GM18861 (cell line): ENCODE measurements at regions not wholly inside any gene's neighbourhood (a gene's known extent, or its start where the extent isn't known, plus 50 kb on each side); places are given as distances from the start of the nearest gene placed in this dataset.

ENCODE experiments used
- ATAC-seq: cut with Tn5 transposase; IDR thresholded peaks from one replicate; pipeline ENCODE4 v1.9.1; 2021; ENCODE audit not compliant: unreplicated experiment

DNA sequence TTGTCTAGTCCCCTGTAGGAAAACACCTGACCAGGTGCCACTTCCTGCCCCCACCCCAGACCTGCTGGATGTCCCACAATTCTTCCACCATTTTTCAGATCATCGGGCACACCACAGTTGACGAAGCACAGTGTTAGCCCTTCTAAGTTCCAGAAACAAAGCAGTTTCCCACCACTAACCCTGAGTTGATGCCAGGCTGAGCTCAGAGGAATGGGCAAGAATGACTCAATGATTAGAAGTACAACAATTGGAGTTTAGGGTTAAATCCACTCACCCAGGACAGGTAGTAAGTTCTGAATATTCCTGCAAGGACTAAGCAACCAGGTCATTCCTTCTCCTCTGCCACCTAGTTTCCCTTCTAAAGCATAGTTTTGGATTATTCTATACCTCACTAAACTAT is 979.8 kb downstream of the BCL11B start:
- no peak for ATAC-seq

- ATAC-seq = no peak
Measured at GRCh38 chr14:98293576-98293975, 978.4 kb downstream of the BCL11B start.

- ATAC-seq = no peak
Measured at GRCh38 chr14:98296895-98297294, 975.1 kb downstream of the BCL11B start.

- ATAC-seq = no peak
Measured at GRCh38 chr14:98297567-98297966, 974.4 kb downstream of the BCL11B start.

DNA sequence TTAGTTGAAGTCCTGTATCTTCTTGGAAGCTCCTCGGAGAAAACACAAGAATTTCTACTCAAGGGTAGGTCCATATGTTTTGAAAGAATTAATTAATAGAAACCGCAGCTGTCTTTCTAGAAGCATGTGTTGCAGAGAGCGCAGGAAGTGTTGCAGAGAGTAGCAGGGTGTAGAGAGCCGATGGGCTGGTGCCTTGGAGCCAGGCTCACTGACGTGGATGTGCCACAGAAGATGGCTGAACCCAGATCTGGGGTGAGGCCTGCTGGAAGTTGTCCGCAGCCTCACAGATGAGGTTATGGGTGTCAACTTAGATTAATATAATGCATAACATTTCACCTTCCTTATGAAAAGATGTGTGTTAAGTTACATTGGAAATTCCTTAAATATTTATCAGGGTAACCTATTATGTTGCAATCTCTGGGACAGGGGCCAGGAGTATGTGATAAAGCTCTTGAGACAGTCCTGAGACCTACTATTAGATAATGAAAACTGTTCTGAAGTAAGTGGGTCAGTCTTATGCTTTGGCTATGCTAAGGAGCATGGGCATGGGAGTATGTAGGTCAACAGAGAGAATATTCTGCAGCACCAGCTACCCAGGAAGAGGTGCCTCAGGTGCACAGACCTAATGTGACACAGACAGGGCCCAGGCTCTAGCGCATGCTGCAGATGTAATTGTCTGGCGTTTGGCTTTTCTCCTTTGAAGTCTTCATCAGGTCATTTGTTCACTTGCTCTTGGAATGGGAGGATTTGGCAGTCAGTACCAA is 973.3 kb downstream of the BCL11B start:
- ATAC-seq = no peak

GRCh38 chr14:98301681-98302080 is 970.3 kb downstream of the BCL11B start:
- ATAC-seq = no peak

DNA sequence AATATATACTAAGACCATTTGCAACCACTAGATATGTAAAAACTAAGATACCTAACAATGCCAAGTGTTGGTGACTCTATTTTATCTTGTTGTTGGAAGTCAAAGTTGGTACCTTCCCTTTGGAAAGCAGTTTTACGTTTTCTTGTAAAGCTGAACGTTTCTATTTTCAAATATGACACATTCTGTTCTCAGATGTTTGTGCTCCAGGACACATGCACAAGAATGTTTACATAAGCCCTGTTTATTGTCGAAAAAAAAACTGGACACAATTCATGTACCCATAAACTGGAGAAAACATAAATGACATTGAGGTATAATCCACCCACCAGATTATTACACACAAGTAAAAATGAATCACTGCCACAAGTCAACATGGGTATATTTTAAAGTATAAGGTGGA is 967.4 kb downstream of the BCL11B start:
- ATAC-seq = no peak

- ATAC-seq = no peak
Measured at GRCh38 chr14:98309591-98309990, 962.4 kb downstream of the BCL11B start.

DNA sequence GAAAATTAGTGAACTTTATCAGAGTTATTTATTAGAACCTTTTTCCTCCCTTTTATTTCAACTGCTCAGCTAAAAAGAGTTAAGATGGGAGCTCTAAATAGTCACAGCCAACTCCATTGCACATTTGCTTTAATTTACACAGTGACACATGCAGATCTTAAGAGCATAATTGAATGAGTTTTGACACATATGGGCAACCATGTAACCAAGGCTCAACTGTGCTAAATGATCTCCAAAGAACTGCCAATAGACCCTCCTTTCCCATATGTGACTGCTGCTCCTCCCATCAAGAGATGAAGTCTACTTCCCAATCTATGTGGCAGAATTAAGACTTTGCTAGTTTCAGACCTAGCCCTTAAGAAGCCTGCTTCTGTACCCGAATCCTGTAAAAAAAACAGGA is 960.0 kb downstream of the BCL11B start:
- ATAC-seq = no peak

DNA sequence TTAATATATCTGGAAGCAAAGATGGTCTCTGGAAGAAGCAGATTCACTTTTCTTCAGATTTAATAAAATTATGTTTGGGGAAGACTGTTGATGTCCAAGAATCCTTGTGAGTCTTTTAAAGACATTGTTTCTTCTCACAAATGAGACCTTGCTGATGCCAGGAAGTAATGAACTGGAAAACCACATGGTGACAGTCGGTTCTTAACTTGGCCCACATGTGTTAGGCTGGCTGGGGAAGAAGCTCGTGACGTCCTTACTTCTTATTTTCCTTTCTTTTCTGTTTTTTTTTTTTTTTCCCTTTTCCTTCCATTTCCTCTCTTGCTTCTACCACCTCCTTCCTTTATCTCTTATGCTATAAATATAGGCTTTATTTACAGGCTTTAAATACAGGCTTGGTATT is 950.2 kb downstream of the BCL11B start:
- no peak for ATAC-seq

- ATAC-seq = no peak
Measured at GRCh38 chr14:98323836-98324235, 948.2 kb downstream of the BCL11B start.

DNA sequence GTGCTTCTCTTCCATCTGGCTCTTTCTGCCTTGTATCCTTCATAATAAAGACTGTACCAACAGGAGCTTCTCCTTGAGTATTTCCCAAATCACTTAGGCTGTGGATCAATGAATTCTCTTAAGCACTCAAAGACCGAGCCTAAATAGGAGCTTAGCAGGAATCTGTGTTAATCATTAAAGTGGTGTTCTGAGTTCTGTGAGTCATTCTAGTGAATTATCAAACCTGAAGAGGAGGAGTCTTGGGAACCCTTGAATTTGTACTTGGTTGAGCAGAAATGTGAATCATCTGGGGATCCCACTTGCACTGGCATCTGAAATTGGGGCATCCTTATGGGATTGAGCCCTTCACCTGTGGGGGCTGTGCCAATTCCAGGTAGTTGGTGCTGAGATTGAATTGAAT is 946.2 kb downstream of the BCL11B start:
- no peak for ATAC-seq

GRCh38 chr14:98328496-98328895 is 943.5 kb downstream of the BCL11B start:
- no peak for ATAC-seq

- no peak for ATAC-seq
Measured at GRCh38 chr14:98334186-98334585, 937.8 kb downstream of the BCL11B start.

DNA sequence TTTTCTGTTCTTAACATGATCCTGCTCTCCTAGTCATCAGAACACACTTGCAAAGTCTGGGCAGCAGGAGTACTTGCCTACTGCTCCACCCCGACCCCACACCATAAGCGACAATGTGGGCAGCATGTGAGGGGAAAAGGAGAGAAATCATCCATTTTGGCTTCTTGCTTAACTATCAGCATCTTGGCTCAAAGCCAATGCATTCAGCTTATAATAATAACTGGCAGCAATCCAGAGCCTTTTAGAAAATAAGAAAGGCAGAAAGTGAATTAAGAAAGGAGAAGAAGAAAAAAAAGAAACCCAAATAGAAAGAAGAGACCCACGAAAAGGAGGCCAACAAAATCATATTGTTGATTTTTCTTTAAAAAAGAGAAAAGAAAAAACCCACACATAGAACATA is 930.8 kb downstream of the BCL11B start:
- ATAC-seq = no peak

DNA sequence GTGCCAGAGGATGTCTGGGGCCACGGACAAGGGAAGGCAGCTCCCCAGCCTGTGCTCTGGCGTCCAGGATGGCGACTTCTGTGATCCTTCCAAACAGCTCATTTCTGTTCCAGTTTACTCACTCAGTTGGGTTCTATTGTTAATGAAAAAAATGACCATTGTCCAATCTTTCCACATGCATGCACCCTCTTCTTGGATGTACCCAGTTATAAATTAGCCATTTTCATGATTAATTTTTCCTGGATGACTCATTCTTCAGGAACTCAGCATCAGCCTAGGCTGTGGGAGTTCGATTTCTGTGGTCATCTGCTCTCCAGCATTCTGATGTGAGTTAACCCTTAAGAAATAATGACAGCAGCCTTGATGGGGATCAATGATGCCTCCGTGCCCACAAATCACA is 926.8 kb downstream of the BCL11B start:
- no peak for ATAC-seq

DNA sequence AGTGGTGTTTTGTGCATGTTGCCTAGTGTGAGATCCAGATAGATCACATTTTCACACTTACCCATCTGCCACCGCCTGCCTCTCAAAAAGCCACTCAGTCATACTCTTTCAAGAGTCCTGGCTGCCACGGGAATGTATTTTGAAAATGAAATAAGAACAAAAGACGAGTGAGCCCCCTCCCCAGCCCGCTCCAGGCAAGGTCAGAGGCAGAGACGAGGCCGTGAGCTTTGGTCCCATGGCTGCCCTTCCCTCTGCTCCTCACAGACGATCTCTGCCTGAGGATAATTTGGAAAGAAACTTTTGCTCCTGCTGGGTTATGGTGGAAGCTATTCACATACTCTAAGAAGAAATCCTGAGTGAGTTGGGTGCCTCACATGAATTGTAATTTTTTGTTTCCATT is 924.3 kb downstream of the BCL11B start:
- ATAC-seq = no peak

GRCh38 chr14:98348505-98348904 is 923.5 kb downstream of the BCL11B start:
- no peak for ATAC-seq

DNA sequence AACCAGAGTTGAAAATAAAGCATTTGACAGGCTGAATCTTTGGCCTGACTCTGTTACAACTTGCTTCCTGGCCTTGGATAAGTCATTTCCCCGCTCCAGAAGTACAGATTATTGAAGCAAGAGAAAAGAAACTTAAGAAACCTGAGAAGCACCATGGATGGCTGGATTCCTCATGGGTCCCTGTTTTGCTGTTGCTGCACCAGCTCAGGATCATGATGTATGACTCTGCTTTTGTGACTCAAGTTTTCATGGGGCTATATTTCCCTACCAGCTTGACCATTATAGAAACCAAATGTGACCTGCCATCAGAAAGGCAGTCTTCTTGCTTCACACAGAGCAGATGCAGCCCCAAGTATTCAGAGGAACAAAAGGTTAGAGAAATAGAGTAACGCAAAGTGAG is 921.8 kb downstream of the BCL11B start:
- ATAC-seq = no peak

DNA sequence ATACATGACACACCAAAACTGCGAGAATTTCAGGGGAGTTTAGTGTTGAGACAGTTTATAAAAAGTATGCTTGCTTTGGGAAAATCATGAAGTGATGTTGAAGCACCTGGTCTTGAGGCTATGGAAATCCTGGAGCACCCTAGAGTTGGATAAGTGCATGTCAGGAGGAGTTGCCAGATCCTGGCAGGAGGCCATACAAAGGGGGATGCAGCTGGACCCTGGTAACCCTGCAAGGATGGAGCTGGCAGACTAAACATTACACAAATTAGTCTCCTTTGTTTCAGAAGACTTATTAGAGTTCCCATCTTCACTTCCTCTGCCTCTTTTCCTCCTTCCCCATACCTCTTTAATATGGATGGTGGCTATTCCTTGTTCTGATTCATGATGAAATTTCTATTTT is 907.0 kb downstream of the BCL11B start:
- no peak for ATAC-seq

DNA sequence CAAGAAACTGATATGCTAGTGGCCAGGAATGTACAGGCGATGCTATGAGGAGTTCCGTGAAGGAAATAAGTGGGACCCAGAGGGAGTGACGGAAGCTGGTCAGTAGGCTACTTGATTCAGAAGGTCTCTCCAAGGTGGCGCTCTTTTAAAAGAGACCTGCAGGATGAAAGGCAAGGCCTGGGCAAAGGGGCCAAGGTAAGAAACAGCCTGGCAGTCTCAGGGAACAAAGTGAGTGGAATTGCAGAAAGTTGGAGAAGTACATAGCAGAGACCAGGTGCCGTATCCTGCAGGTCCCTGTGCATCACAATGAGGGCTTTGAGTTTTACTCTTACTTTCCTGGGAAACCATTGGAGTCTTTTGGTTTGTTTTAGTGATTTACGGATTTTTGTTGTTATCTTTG is 905.6 kb downstream of the BCL11B start:
- ATAC-seq = no peak

DNA sequence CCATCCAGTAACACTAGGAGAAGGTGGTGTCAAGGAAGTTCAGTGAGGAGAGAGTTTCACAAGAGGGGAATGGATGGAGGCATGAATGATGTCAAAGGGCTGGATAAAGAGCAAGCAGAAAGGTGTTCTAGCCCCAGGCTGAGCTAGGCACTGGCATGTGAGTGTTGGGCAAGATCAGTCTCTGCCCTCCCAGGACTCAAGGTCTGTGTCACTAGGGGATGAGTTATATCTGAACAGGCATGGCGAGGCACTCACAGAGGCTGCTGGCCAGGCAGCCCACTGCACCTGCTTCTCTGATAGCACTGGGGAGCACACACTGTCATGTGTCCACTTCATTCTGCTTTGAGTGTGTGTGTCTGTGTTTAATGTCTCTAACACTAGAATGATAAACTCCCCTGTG is 903.8 kb downstream of the BCL11B start:
- ATAC-seq = no peak

DNA sequence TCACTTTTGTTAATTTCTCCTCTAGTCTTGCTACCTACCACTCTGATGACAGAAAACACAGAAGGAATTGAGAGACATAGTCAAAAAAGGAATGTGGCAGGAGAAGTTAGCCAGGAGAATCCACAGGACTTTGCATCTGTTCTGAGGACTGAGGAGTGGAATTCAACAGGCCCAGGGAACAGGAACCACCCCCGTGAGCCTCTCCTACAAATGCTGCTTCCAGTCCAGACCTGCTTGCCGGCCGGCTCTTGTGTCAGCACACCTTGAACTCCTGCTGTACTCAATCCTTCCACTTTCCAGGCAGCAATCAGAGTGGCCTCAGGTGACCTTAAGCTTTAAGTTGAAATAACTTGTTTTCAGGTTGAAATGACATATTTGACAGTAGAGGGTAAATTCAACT is 903.1 kb downstream of the BCL11B start:
- no peak for ATAC-seq
